B cell (primary cell): ENCODE measurements at regions not wholly inside any gene's neighbourhood (a gene's known extent, or its start where the extent isn't known, plus 50 kb on each side); places are given as distances from the start of the nearest gene placed in this dataset.

Source experiments
- ATAC-seq: fragments of 200-7000 bp; cut with Tn5 transposase; one replicate; pipeline ENCODE4 v1.10.0; 2021; ENCODE audit warnings: low read depth, mild to moderate bottlenecking, moderate number of reproducible peaks, moderate library complexity
- CTCF ChIA-PET: fragments of 350-600 bp; sonication (Branson Sonifier 250); formaldehyde crosslinking; loops from one replicate; lab custom pipeline; 2021; ENCODE audit warnings: antibody characterized with exemption, inconsistent platforms; lab: Charles Lee
- POLR2A ChIA-PET: fragments of 350-600 bp; sonication (Branson Sonifier 250); formaldehyde crosslinking; loops from one replicate; lab custom pipeline; 2021; ENCODE audit warnings: antibody characterized with exemption; lab: Charles Lee
- DNase-seq: peaks from one replicate; pipeline ENCODE4 v3.0.0; 2013
- H2AFZ ChIP-seq: 2 replicates; pipeline ENCODE4 v1.6.1; 2012; ENCODE audit warnings: mild to moderate bottlenecking, low read depth, low read length; ENCODE audit not compliant: insufficient read depth, poor library complexity, severe bottlenecking
- H3K27ac ChIP-seq, 2 donors: 1 replicate in 1 of 2; 2 replicates in 1 of 2; pipeline ENCODE4 v1.5.1; 2012 to 2013; ENCODE audit warnings: low read length in 2 of 2, mild to moderate bottlenecking in 2 of 2, moderate library complexity in 1 of 2
- H3K27me3 ChIP-seq, 4 experiments: fragments of 200-600 bp in 1 of 4; sonication (generic) in 1 of 4; replicated peaks in 1 of 4; 1 replicate in 2 of 4; 2 replicates in 2 of 4; pipeline versions ENCODE4 v1.6.1 to v1.7.0; 2013 to 2016; ENCODE audit warnings: low read length in 3 of 4, mild to moderate bottlenecking in 2 of 4, mixed read lengths in 1 of 4, moderate library complexity in 1 of 4; ENCODE audit not compliant: insufficient read depth in 4 of 4, control insufficient read depth in 3 of 4; ENCODE audit errors: control extremely low read depth in 1 of 4
- H3K36me3 ChIP-seq, 2 experiments: replicated peaks in 1 of 2; 1 replicate in 1 of 2; 2 replicates in 1 of 2; pipeline versions ENCODE4 v1.6.1 to v1.7.1; 2013; ENCODE audit warnings: low read length in 1 of 2; ENCODE audit not compliant: insufficient read depth in 2 of 2, control insufficient read depth in 1 of 2; ENCODE audit errors: control extremely low read depth in 1 of 2, extremely low read depth in 1 of 2
- H3K4me1 ChIP-seq, 2 donors: fragments of 200-600 bp in 1 of 2; sonication (generic) in 1 of 2; 1 replicate in 1 of 2; 2 replicates in 1 of 2; pipeline versions ENCODE4 v1.5.1 to v1.6.1; 2013 to 2017; ENCODE audit warnings: low read length in 2 of 2; ENCODE audit not compliant: control insufficient read depth in 2 of 2, insufficient read depth in 2 of 2
- H3K4me2 ChIP-seq: replicated peaks from 2 replicates; pipeline ENCODE3; 2012; ENCODE audit warnings: mild to moderate bottlenecking, low read depth, low read length; ENCODE audit not compliant: poor library complexity, severe bottlenecking
- H3K4me3 ChIP-seq, 5 experiments: fragments of 200-600 bp in 1 of 5; sonication (generic) in 1 of 5; 1 replicate in 3 of 5; 2 replicates in 2 of 5; pipeline versions ENCODE4 v1.5.1 to v1.7.0; 2011 to 2016; ENCODE audit warnings: low read length in 4 of 5, mild to moderate bottlenecking in 4 of 5, low read depth in 2 of 5, control low read depth in 1 of 5, moderate library complexity in 1 of 5; ENCODE audit not compliant: insufficient read depth in 1 of 5; ENCODE audit errors: control extremely low read depth in 1 of 5, extremely low read depth in 1 of 5
- H3K79me2 ChIP-seq: fragments of 200-600 bp; sonication (generic); one replicate; pipeline ENCODE4 v1.6.0; 2016; ENCODE audit warnings: low read length; ENCODE audit not compliant: control insufficient read depth, insufficient read depth
- H3K9ac ChIP-seq: fragments of 200-600 bp; sonication (generic); 2 replicates; pipeline ENCODE4 v1.6.1; 2017; ENCODE audit warnings: mild to moderate bottlenecking, low read length, moderate library complexity
- H3K9me3 ChIP-seq, 3 donors: one replicate each; pipeline versions ENCODE4 v1.6.1 to v1.7.1; 2013; ENCODE audit warnings: low read length in 2 of 3; ENCODE audit not compliant: control insufficient read depth in 2 of 3, insufficient read depth in 1 of 3; ENCODE audit errors: control extremely low read depth in 1 of 3
- H4K20me1 ChIP-seq: 2 replicates; pipeline ENCODE4 v1.6.0; 2012; ENCODE audit warnings: mild to moderate bottlenecking, low read length; ENCODE audit not compliant: insufficient read depth, control insufficient read depth, poor library complexity, severe bottlenecking
- H3K27ac Mint-ChIP-seq: one replicate; pipeline ENCODE4 v1.8.0; 2021; ENCODE audit warnings: mixed read lengths
- H3K27me3 Mint-ChIP-seq: one replicate; pipeline ENCODE4 v1.8.0; 2021; ENCODE audit warnings: mixed read lengths
- H3K4me1 Mint-ChIP-seq: one replicate; pipeline ENCODE4 v1.8.0; 2021; ENCODE audit warnings: mixed read lengths
- H3K4me3 Mint-ChIP-seq: one replicate; pipeline ENCODE4 v1.8.0; 2021; ENCODE audit warnings: mixed read lengths
- H3K9me3 Mint-ChIP-seq: one replicate; pipeline ENCODE4 v1.8.0; 2022; ENCODE audit warnings: mixed read lengths; ENCODE audit not compliant: insufficient read depth
- CTCF ChIP-seq: fragments of 200-600 bp; IDR thresholded peaks from one replicate; pipeline ENCODE4 v1.8.0; 2022; ENCODE audit warnings: antibody characterized with exemption, mild to moderate bottlenecking
- EZH2 ChIP-seq: IDR thresholded peaks from 2 replicates; pipeline ENCODE4 v1.6.1; 2012; ENCODE audit warnings: borderline replicate concordance, low read depth, mild to moderate bottlenecking, moderate library complexity, low read length; ENCODE audit not compliant: insufficient read depth, poor library complexity, severe bottlenecking
- WGBS: methylation state at CpG from one replicate; pipeline ENCODE4 v1.1.5; 2013; ENCODE audit warnings: missing lambda C conversion rate; ENCODE audit not compliant: insufficient coverage; 5-methylcytosine and 5-hydroxymethylcytosine counted together
- intact Hi-C: fragments of 100-400 bp; cut with micrococcal nuclease; formaldehyde crosslinking; loops from one replicate; pipeline ENCODE4 v1.10.0; 2022

GRCh38 chr6:1129131-1129530 lies 182.8 kb upstream of the FOXQ1 start:
- no peaks in the 10 kb centered on the region for H3K36me3 ChIP-seq
- TF ChIP-seq EZH2 (no peak), CTCF (no peak)
- H3K27ac Mint-ChIP-seq = no peak overlapping the region

GRCh38 chr6:1127597-1128288 lies 184.2 kb upstream of the FOXQ1 start:
- no peak overlapping the region for H3K27ac ChIP-seq

More at GRCh38 chr6:1129131-1129530, 182.8 kb upstream of the FOXQ1 start:
- intact Hi-C loops = no loop called here
- Mint-ChIP-seq H3K9me3 (no peaks in the 10 kb centered on the region), H3K27me3 (peaks cover 11% of the 10 kb centered on the region), H3K4me1 (no peaks in the 10 kb centered on the region), H3K4me3 (no peak overlapping the region)
- H4K20me1 ChIP-seq = no peaks in the 10 kb centered on the region
- no peak overlapping the region for H2AFZ ChIP-seq
- H3K27ac ChIP-seq = no peak overlapping the region
- DNase-seq = no peak
- H3K4me3 ChIP-seq = no peak overlapping the region
- CTCF ChIA-PET = no interaction called here
- H3K9ac ChIP-seq = no peak overlapping the region
- H3K9me3 ChIP-seq = no peaks in the 10 kb centered on the region
- WGBS = 91% methylated on average over 3 of the region's 8 CpGs
- H3K27me3 ChIP-seq = no peaks in the 10 kb centered on the region
- ATAC-seq = no peak
- H3K79me2 ChIP-seq = no peaks in the 10 kb centered on the region
- POLR2A ChIA-PET = no interaction called here
- H3K4me2 ChIP-seq = no peak overlapping the region
- no peaks in the 10 kb centered on the region for H3K4me1 ChIP-seq

More at GRCh38 chr6:1127597-1128288, 184.2 kb upstream of the FOXQ1 start:
- Histone ChIP-seq H2AFZ (no peak overlapping the region), H3K4me3 (no peak overlapping the region), H3K4me1 (no peaks in the 10 kb centered on the region), H3K36me3 (no peaks in the 10 kb centered on the region), H3K79me2 (no peaks in the 10 kb centered on the region), H4K20me1 (no peaks in the 10 kb centered on the region), H3K9ac (no peak overlapping the region), H3K9me3 (no peaks in the 10 kb centered on the region), H3K4me2 (no peak overlapping the region), H3K27me3 (no peaks in the 10 kb centered on the region)
- WGBS = 82% methylated on average over 12 of the region's 12 CpGs
- CTCF ChIA-PET = no interaction called here
- peaks cover 2% of the 10 kb centered on the region for H3K9me3 Mint-ChIP-seq
- H3K27ac Mint-ChIP-seq = no peak overlapping the region
- intact Hi-C loops = no loop called here
- no peaks in the 10 kb centered on the region for H3K4me1 Mint-ChIP-seq
- H3K27me3 Mint-ChIP-seq = peaks cover 6% of the 10 kb centered on the region
- no peak overlapping the region for H3K4me3 Mint-ChIP-seq
- DNase-seq = no peak
- POLR2A ChIA-PET = no interaction called here
- ATAC-seq = no peak
- no peak for TF ChIP-seq CTCF
- no peak for TF ChIP-seq EZH2
